NCI-H2227 treated with DMSO at 0.1 percent for 48 hours (cell line): ENCODE measurements at regions not wholly inside any gene's neighbourhood (a gene's known extent, or its start where the extent isn't known, plus 50 kb on each side); places are given as distances from the start of the nearest gene placed in this dataset.
A peak's percentile ranks its signal among the peaks of the same experiment; 100 is the strongest.
"Not testable (repeated sequence)": the region's sequence is repeated elsewhere in the genome, so short reads cannot be mapped to it uniquely, and the experiment has no call there.

Experiments
- DNase-seq: peaks from one replicate; lab custom pipeline; 2025; lab: John Stamatoyannopoulos, UW

- DNase-seq: no peak
Measured at GRCh38 chr1:165147799-165148198, 208.7 kb downstream of the LMX1A start.

DNA sequence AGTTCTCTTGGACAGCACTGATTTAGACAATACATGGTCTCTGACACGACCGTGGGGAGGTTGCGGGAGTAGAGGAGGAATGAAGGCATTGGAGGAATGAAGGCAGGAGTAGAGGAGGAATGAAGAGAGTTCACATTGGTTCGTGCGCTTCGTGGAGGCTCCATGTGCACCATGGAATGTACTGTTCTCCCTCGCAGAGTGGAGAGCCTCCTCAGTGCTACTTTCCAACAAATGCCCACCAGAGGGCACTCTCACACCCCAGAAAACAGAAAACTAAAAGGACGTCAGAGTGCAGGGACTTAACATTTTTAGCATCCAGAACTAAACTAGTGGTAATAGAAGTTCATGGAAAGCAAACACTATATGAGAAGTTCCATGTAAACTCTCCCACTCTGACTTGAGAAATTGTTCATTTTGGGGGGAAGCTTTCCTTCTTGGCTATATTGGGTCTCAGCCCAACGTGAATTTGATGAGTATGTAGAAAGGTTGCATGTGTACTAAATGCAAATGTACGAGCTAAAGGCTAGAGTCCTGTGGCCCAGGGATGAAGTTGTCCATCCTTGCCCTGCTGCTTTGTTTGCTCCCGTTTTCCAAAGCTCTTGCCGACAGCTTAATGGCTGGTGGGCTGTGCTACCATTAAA lies 211.6 kb downstream of the LMX1A start:
- peak; percentile 67 for DNase-seq

DNA sequence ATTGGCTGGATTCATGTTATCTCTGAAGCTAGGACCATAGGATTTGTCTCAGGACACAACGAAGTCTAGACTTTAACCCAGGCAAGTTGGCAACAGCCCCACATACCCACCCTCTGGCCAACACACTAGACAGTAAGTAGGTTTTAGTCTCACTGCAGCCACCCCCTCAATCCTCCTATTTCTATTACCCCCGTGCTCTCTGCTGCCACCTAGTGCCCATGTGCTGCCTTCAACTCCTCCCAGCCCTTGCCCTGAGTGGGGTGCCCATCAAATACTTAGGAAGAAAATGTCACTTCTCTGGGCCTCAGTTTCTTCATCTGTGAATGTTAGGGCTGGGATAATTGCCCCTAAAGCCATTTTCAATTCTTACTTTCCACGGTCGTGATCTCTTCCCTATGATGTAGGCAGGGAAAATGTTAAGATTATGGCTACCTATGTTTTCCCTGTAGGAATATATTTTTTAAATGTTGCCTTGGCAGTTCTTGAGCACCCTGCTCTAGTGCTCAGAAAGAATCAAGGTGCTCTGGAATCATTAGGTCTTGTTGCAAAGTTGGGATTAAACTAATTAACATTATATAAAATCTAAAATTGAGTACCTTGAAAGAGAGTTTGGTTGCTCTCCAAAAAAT lies 213.0 kb downstream of the LMX1A start:
- no peak for DNase-seq

DNA sequence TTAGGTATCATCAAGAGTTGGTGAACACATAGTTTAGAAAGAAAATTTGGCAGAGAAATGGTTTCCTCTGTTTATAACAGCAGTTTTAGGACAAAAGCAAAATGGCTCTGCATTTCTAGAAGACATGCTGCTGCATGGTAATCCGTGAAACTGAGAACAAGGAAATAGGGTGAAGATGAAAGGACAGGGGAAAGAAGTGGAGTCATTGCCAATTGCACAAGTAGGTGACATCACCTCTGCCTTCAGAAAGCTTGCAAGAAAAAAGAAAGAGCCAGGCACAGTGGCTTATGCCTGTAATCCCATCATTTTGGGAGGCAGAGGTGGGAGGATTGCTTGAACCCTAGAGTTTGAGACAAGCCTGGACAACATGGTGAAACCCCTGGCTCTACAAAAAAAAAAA lies 217.6 kb downstream of the LMX1A start:
- DNase-seq: no peak

GRCh38 chr1:165137551-165138316 lies 218.8 kb downstream of the LMX1A start:
- DNase-seq: no peak

- DNase-seq: no peak
Measured at GRCh38 chr1:165134431-165134830, 222.1 kb downstream of the LMX1A start.

DNA sequence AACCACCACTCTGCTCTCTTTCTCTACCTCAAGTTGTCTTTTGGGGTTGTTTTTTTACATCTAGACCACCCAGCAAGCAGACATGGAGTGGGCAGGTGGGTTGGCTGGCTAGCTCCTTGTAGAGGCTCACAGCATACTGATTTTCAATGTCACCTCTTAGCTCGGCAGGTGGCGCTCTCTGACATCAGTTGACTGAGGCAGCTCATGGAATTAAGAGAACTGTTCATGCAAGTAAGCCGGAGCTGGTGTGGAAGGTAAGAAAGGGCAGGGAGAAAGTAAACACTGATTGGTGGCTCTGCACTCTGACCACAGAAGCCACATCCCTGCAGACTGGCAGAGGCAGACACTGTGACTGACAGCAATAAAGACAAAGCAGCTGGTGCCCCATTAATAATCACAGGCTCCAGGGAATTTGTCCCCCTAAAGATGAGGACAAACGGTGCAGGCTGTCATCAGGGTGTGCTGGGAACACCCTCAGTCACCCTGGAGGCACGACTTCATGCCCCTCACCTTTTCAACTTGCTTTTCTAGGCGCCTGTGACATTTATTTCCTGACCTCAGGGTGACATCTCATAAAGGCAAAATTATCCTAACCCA lies 226.8 kb downstream of the LMX1A start:
- peak; percentile 74 for DNase-seq

- no peak for DNase-seq
Measured at GRCh38 chr1:165124772-165125171, 231.7 kb downstream of the LMX1A start.

GRCh38 chr1:165119086-165119485 lies 237.4 kb downstream of the LMX1A start:
- no peak for DNase-seq

DNA sequence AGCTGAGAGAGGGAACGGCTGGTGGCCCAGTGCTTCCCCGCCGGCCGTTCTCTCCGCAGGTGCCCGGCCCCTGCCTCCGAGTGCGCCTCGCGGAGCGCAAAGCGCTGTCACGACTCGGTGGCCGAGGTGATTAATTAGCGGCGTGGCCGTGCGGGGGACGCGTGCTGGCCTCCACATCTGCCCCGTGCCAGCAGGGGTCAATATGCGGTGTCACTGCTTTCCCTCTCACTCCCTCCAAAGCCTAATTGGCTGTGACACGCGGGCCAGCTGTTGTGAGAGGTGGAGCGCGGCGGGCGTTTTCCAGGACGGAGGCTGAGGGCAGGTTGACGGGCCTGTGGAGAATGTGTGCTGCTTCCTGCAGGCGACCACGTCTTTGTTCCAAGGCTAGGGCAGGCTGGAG lies 239.0 kb downstream of the LMX1A start:
- DNase-seq: no peak

- no peak for DNase-seq
Measured at GRCh38 chr1:165116732-165117131, 239.8 kb downstream of the LMX1A start.

DNA sequence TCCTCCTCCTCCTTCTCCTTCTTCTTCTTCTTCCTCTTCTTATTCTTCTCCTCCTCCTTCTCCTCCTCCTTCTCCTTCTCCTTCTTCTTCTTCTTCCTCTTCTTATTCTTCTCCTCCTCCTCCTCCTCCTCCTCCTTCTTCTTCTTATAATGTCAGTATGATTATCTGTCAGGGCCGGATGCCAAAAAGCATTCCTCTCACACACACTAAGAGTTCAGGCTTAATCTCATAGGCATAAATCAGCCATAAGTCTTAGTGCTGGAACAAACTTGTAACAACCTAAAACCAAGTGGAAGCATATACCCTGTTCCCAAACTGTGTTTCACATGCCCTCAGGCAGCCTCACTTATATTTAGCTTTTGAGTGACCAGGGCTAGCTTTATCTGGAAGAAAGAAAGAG lies 240.3 kb downstream of the LMX1A start:
- DNase-seq: no peak

DNA sequence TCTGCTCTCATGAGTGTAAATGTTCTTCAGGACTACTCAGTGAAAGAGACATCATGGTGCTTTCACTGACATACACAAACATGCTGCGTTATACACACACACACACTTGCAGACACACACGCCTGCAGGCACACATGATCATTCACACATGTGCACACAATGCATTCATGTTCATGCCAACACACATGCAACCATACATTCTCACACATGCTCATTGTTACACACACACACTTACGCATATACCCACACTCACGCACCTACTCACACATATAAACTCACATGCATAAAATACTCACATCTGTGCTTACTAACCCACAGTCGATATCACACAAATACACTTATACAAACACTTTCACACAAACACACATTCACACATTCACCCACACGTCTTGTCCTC lies 241.6 kb downstream of the LMX1A start:
- no peak for DNase-seq

DNA sequence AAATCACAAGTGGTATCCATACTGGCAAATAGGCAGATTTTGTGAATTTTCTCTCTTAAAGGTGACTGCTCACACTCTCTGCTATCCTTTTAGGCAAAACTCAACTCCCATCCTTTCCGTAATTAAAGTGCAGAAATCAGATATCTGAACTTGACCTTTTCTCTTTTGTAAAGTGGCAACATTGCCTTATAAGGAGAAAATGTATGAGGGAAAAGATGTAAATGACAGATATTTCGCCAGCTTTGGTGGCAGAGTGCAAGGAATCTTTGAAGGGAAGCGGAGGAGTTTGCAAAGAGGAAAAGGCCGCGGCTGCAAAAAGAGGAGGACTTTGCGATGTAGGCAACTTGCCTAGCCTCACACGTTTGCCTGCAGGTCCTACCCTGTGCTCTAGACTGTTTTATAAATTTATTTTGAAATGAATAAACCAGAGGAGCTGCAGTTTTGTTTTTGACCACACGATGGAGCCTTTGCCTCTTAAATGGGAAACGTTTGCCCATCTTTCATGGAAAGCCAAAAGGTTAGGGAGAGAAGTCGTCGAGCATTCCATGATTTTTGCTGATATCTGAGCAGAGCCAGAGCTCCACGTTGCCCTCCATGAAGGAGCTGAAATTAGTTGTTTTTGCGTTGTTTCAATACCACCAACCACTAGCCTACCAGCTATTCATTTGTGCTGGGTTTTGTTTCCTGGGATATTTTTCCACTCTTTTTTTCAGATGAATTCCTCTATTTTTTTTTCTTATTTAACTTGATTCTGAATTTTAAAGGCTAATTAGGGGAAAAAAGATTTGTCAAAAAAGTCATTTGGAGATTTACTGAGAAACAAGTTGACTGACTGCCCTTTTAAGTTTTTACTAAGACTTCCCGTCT lies 242.3 kb downstream of the LMX1A start:
- DNase-seq: peak; percentile 76

GRCh38 chr1:165112260-165112659 lies 244.3 kb downstream of the LMX1A start:
- no peak for DNase-seq

GRCh38 chr1:165109013-165109412 lies 247.5 kb downstream of the LMX1A start:
- peak; percentile 30 for DNase-seq

DNA sequence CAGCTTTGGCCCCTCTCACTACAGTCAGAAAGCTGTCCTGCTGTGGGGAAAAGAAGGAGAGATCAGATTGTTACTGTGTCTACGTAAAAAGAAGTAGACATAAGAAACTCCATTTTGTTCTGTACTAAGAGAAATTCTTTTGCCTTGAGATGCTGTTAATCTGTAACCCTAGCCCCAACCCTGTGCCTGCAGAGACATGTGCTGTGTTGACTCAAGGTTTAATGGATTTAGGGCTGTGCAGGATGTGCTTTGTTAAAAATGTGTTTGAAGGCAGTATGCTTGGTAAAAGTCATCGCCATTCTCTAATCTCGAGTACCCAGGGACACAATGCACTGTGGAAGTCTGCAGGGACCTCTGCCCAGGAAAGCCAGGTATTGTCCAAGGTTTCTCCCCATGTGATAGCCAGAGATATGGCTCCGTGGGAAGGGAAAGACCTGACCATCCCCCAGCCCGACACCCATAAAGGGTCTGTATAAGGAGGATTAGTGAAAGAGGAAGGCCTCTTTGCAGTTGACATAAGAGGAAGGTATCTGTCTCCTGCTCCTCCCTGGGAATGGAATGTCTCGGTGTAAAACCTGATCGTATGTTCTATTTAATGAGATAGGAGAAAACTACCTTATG lies 263.9 kb downstream of the LMX1A start:
- DNase-seq: not testable (repeated sequence)

- no peak for DNase-seq
Measured at GRCh38 chr1:165080253-165080896, 276.1 kb downstream of the LMX1A start.

GRCh38 chr1:165078391-165078790 lies 278.1 kb downstream of the LMX1A start:
- no peak for DNase-seq

- peak; percentile 33 for DNase-seq
Measured at GRCh38 chr1:165075725-165076370, 280.7 kb downstream of the LMX1A start.
